K562 (cell line): ENCODE measurements at regions not wholly inside any gene's neighbourhood (a gene's known extent, or its start where the extent isn't known, plus 50 kb on each side); places are given as distances from the start of the nearest gene placed in this dataset.

Experiments used
- ATAC-seq: fragments of 200-7000 bp; cut with Tn5 transposase; 3 replicates; pipeline ENCODE4 v1.9.1; 2020; ENCODE audit warnings: moderate library complexity
- BruUV-seq: library from RNA; stranded (reverse); fragments of 400-500 nt; replicated peaks from 2 replicates; lab custom pipeline; 2021; lab: Mats Ljungman, UMichigan
- CTCF ChIA-PET: fragments of 300-600 bp; formaldehyde crosslinking; extraction: SDS; loops from one replicate; lab custom pipeline; 2021; ENCODE audit warnings: low intra/inter-chr PET ratio; lab: Yijun Ruan, JAX
- POLR2A ChIA-PET: fragments of 300-600, 350-650 bp; sonication (Branson Sonifier 250); formaldehyde crosslinking; extraction: SDS; loops from one replicate; lab custom pipeline; 2021; ENCODE audit warnings: antibody characterized with exemption, inconsistent platforms; lab: Yijun Ruan, JAX
- DNase-seq, 4 experiments: peaks; one replicate each; pipeline versions ENCODE4 v3.0.0 to v3.0.0-alpha.2; 2011 to 2018; ENCODE audit warnings: low spot score in 3 of 4, mixed read lengths in 3 of 4; ENCODE audit errors: extremely low read depth in 1 of 4
- FAIRE-seq: peaks from 2 replicates; lab custom pipeline; 2011; peaks lifted over from hg19 to GRCh38; lab: Jason Lieb, UNC
- H2AFZ ChIP-seq: 2 replicates; pipeline ENCODE4 v1.6.0; 2011; ENCODE audit warnings: low read depth, low read length, control low read depth, inconsistent platforms
- H3K27ac ChIP-seq: fragments of 200-600 bp; 3 replicates; pipeline ENCODE4 v1.8.0; 2011; ENCODE audit warnings: low read depth, mild to moderate bottlenecking, control low read depth, inconsistent platforms, low read length, moderate library complexity, mixed read lengths; ENCODE audit errors: extremely low read depth
- H3K27me3 ChIP-seq, 2 experiments: fragments of 300-600 bp in 1 of 2; 2 replicates in 1 of 2; 3 replicates in 1 of 2; pipeline versions ENCODE4 v1.6.0 to v1.8.0; 2011; ENCODE audit warnings: inconsistent platforms in 2 of 2, low read length in 2 of 2, mild to moderate bottlenecking in 1 of 2, mixed read lengths in 1 of 2, moderate library complexity in 1 of 2; ENCODE audit not compliant: control insufficient read depth in 2 of 2, insufficient read depth in 2 of 2
- H3K36me3 ChIP-seq: fragments of 300-600 bp; 3 replicates; pipeline ENCODE4 v1.8.0; 2011; ENCODE audit warnings: mild to moderate bottlenecking, low read length, inconsistent platforms; ENCODE audit not compliant: control insufficient read depth, insufficient read depth
- H3K4me1 ChIP-seq, 2 experiments: fragments of 200-600 bp in 1 of 2; replicated peaks in 1 of 2; 2 replicates in 1 of 2; 3 replicates in 1 of 2; pipeline versions ENCODE4 v1.5.1 to v1.8.0; 2011; ENCODE audit warnings: inconsistent platforms in 2 of 2, low read length in 2 of 2, mild to moderate bottlenecking in 1 of 2, mixed read lengths in 1 of 2, moderate library complexity in 1 of 2; ENCODE audit not compliant: control insufficient read depth in 2 of 2, insufficient read depth in 2 of 2
- H3K4me2 ChIP-seq: 2 replicates; pipeline ENCODE4 v1.6.1; 2011; ENCODE audit warnings: low read length, control low read depth, inconsistent platforms, mixed read lengths; ENCODE audit not compliant: insufficient read depth
- H3K4me3 ChIP-seq: fragments of 200-600 bp; sonication (generic), shearing (Covaris generic); 2 replicates; pipeline ENCODE4 v1.5.1; 2016; ENCODE audit warnings: control low read depth, inconsistent platforms
- H3K79me2 ChIP-seq: fragments of 200-600 bp; 3 replicates; pipeline ENCODE4 v1.8.0; 2011; ENCODE audit warnings: low read length, inconsistent platforms; ENCODE audit not compliant: control insufficient read depth, insufficient read depth
- H3K9ac ChIP-seq, 2 experiments: 2 replicates each; pipeline versions ENCODE4 v1.6.0 to v1.6.1; 2011; ENCODE audit warnings: low read depth in 2 of 2, low read length in 2 of 2, control low read depth in 1 of 2, inconsistent platforms in 1 of 2, mild to moderate bottlenecking in 1 of 2, mixed read lengths in 1 of 2; ENCODE audit not compliant: insufficient read depth in 1 of 2
- H3K9me1 ChIP-seq: one replicate; pipeline ENCODE4 v1.6.0; 2011; ENCODE audit warnings: inconsistent platforms, mild to moderate bottlenecking, low read length, moderate library complexity; ENCODE audit not compliant: control insufficient read depth, insufficient read depth
- H3K9me3 ChIP-seq: replicated peaks from 2 replicates; pipeline ENCODE4 v1.5.1; 2011; ENCODE audit warnings: low read depth, low read length, inconsistent platforms; ENCODE audit not compliant: control insufficient read depth, insufficient read depth
- H4K20me1 ChIP-seq: replicated peaks from 2 replicates; pipeline ENCODE4 v1.6.1; 2011; ENCODE audit warnings: low read length, inconsistent platforms, mixed read lengths; ENCODE audit not compliant: control insufficient read depth, insufficient read depth
- ATF1 ChIP-seq, 2 experiments: fragments of 450-650 bp in 1 of 2; IDR thresholded peaks; 2 replicates each; pipeline ENCODE4 v1.6.1; 2016; ENCODE audit warnings: missing compliant biosample characterization in 1 of 2, missing genetic modification characterization in 1 of 2
- ETS1 ChIP-seq: conservative IDR thresholded peaks from 2 replicates; pipeline ENCODE4 v1.6.1; 2011; ENCODE audit warnings: low read depth, mild to moderate bottlenecking, low read length; ENCODE audit not compliant: control insufficient read depth
- FOXK1 ChIP-seq: sonication (generic); formaldehyde crosslinking; IDR thresholded peaks from 2 replicates; pipeline ENCODE4 v1.8.0; 2022; ENCODE audit warnings: missing genetic modification reagents, mild to moderate bottlenecking, borderline replicate concordance
- HINFP ChIP-seq: fragments of 450-650 bp; conservative IDR thresholded peaks from 2 replicates; pipeline ENCODE4 v1.6.1; 2016; ENCODE audit warnings: missing genetic modification characterization, low read depth, mild to moderate bottlenecking, control low read depth, missing compliant biosample characterization
- HMBOX1 ChIP-seq: sonication (generic); IDR thresholded peaks from 2 replicates; pipeline ENCODE4 v1.6.1; 2016
- KLF6 ChIP-seq: fragments of 250-450 bp; sonication (Bioruptor Pico); IDR thresholded peaks from 2 replicates; pipeline ENCODE4 v1.4.0; 2020; ENCODE audit warnings: mild to moderate bottlenecking, moderate library complexity, borderline replicate concordance
- MTF1 ChIP-seq: fragments of 250-450 bp; sonication (Bioruptor Pico); IDR thresholded peaks from 2 replicates; pipeline ENCODE4 v1.9.0; 2021; ENCODE audit warnings: moderate library complexity, mild to moderate bottlenecking, inconsistent platforms, borderline replicate concordance
- SMARCA4 ChIP-seq: fragments of 450-650 bp; IDR thresholded peaks from 2 replicates; pipeline ENCODE4 v1.6.1; 2016
- TAF7 ChIP-seq: fragments of 450-650 bp; IDR thresholded peaks from 2 replicates; pipeline ENCODE4 v1.6.1; 2016; ENCODE audit warnings: missing genetic modification characterization, missing compliant biosample characterization
- WHSC1 ChIP-seq: IDR thresholded peaks from one replicate; pipeline ENCODE4 v1.6.1; 2012; ENCODE audit warnings: low read length, control low read depth, inconsistent platforms
- ZBTB26 ChIP-seq: fragments of 450-650 bp; formaldehyde crosslinking; IDR thresholded peaks from 2 replicates; pipeline ENCODE4 v1.4.0; 2022; ENCODE audit warnings: missing genetic modification characterization
- ZNF408 ChIP-seq: fragments of 250-450 bp; sonication (Bioruptor Pico); IDR thresholded peaks from 2 replicates; pipeline ENCODE4 v1.4.0; 2020; ENCODE audit warnings: low read depth, mild to moderate bottlenecking, moderate library complexity
- WGBS: fragments of 100-300 bp; shearing (Covaris generic); methylation state at CpG from one replicate; pipeline ENCODE4 v1.1.6; 2016; ENCODE audit warnings: low coverage, mixed read lengths; ENCODE audit not compliant: insufficient coverage; ENCODE audit errors: missing lambda C conversion rate; 5-methylcytosine and 5-hydroxymethylcytosine counted together
- in situ Hi-C: fragments of 300-500 bp; cut with MboI; formaldehyde crosslinking; loops from 4 replicates; pipeline ENCODE4 v1.15.0; 2018; ENCODE audit warnings: inconsistent platforms, mixed read lengths
- intact Hi-C: fragments of 100-400 bp; cut with micrococcal nuclease; formaldehyde crosslinking; loops from 2 replicates; pipeline ENCODE4 v1.14.2; 2022
- TF ChIP-seq, protein P1 (sequence below): fragments of 250-450 bp; sonication (Bioruptor Pico); IDR thresholded peaks from 2 replicates; pipeline ENCODE4 v1.4.0; 2020; ENCODE audit warnings: mild to moderate bottlenecking, moderate library complexity, borderline replicate concordance

DNA sequence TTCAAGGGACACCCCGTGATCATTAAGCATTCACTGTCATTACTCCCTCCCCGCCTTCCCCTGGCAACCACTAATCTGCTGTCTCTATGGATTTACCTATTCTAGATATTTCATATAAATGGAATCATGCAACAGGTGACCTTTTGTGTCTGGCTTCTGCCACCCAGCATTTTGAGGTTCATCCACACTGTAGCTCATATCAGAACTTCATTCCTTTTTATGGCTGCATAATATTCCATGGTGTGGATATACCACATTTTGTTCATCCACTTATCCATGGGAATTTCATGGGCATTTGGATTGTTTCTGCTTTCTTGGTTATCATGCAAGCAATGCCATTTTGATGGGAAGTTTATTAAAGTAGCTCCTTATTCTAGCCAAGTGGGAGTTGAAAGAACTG is 184.2 kb upstream of the VASH1 start (continued):
- TF ChIP-seq HINFP = no peak

DNA sequence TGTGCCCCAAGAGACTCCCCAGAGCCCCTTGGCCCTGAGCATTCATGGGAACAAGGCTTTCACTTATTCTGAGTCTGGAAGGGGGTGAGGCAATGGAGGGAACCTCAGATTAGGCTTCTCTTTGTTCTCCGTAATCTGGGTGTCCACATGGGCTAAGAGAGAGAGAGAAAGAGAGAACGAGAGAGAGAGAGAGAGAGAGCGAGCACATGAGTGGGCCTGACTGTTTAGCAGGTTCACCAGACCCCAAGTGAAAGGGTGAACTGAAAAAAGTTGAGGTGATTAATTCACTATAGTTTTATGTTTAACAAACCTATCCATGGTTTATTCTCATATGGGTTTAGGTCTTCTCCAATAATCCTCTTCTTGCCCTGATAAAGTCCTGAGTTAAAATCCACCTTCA is 183.4 kb upstream of the VASH1 start:
- Histone ChIP-seq H2AFZ (no peak overlapping the region), H3K27me3 (peaks cover 0 to 23% of the 10 kb centered on the region in 2 experiments; a peak in 3 of 5 replicates), H3K4me3 (no peak overlapping the region), H3K9ac (no peak overlapping the region), H3K4me1 (no peaks in the 10 kb centered on the region), H3K79me2 (no peaks in the 10 kb centered on the region), H3K9me3 (no peaks in the 10 kb centered on the region), H3K9me1 (no peaks in the 10 kb centered on the region), H3K36me3 (no peaks in the 10 kb centered on the region), H4K20me1 (no peaks in the 10 kb centered on the region; the same call in 1 of the 2 replicates), H3K27ac (no peak overlapping the region), H3K4me2 (no peak overlapping the region)
- 0% methylated on average over 1 of the region's 3 CpGs for WGBS
- no TSS peak for BruUV-seq
- FAIRE-seq (no peak), DNase-seq (no peak), ATAC-seq (no peak)
- in situ Hi-C loops (no loop called here), intact Hi-C loops (no loop called here)
- POLR2A ChIA-PET = interaction anchor here (0.9 kb wide), 1 partner anchor 10 kb away, joined by 3 read pairs; no protein-coding TSS in a partner anchor
- CTCF ChIA-PET = no interaction called here
- TF ChIP-seq WHSC1 (no peak), ZNF408 (CRISPR knock-in tag) (no peak), ZBTB26 (CRISPR knock-in tag) (no peak), MTF1 (CRISPR knock-in tag) (no peak), HMBOX1 (no peak), ATF1 (CRISPR knock-in tag; IDR thresholded peaks at IDR 0.05) (no peak), ATF1 (tag; IDR thresholded peaks at IDR 0.05) (no peak), KLF6 (CRISPR knock-in tag) (no peak), SMARCA4 (no peak), TAF7 (tag) (no peak), FOXK1 (no peak), ETS1 (no peak)
- TF ChIP-seq, protein P1, sequence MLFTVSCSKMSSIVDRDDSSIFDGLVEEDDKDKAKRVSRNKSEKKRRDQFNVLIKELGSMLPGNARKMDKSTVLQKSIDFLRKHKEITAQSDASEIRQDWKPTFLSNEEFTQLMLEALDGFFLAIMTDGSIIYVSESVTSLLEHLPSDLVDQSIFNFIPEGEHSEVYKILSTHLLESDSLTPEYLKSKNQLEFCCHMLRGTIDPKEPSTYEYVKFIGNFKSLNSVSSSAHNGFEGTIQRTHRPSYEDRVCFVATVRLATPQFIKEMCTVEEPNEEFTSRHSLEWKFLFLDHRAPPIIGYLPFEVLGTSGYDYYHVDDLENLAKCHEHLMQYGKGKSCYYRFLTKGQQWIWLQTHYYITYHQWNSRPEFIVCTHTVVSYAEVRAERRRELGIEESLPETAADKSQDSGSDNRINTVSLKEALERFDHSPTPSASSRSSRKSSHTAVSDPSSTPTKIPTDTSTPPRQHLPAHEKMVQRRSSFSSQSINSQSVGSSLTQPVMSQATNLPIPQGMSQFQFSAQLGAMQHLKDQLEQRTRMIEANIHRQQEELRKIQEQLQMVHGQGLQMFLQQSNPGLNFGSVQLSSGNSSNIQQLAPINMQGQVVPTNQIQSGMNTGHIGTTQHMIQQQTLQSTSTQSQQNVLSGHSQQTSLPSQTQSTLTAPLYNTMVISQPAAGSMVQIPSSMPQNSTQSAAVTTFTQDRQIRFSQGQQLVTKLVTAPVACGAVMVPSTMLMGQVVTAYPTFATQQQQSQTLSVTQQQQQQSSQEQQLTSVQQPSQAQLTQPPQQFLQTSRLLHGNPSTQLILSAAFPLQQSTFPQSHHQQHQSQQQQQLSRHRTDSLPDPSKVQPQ (CRISPR knock-in tag) = no peak
